Stimulated activated CD4-positive, alpha-beta T cell treated with anti-CD3 and anti-CD28 coated beads, Interleukin-4, amount 100 ng/mL, for 24 hours (primary cell): ENCODE measurements at regions not wholly inside any gene's neighbourhood (a gene's known extent, or its start where the extent isn't known, plus 50 kb on each side); places are given as distances from the start of the nearest gene placed in this dataset.

Experiments used
- DNase-seq: peaks from one replicate; pipeline ENCODE4 v3.0.0-alpha.2; 2020

GRCh38 chr15:36499412-36500389 is 79.7 kb upstream of the CDIN1 start:
- no peak for DNase-seq

GRCh38 chr15:36501063-36501678 is 78.3 kb upstream of the CDIN1 start:
- no peak for DNase-seq

DNA sequence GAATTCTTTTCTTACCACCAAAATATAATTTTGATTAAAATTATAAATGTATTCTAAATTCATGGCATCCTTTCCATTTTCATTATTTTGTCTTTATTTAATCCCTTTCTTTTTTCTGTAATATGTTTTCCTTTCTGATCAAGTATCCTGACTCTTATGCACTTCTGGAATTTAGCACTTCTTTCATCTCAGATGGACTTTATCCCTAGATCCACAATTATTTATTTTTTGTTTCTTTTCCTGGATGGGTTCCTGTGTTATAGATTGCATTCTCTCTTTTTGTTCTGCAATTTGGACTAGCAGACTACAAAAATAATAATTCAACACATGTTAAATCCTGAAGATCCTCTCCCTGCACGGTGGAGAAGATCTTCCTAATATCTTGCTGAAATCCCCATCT is 76.9 kb upstream of the CDIN1 start:
- no peak for DNase-seq

DNA sequence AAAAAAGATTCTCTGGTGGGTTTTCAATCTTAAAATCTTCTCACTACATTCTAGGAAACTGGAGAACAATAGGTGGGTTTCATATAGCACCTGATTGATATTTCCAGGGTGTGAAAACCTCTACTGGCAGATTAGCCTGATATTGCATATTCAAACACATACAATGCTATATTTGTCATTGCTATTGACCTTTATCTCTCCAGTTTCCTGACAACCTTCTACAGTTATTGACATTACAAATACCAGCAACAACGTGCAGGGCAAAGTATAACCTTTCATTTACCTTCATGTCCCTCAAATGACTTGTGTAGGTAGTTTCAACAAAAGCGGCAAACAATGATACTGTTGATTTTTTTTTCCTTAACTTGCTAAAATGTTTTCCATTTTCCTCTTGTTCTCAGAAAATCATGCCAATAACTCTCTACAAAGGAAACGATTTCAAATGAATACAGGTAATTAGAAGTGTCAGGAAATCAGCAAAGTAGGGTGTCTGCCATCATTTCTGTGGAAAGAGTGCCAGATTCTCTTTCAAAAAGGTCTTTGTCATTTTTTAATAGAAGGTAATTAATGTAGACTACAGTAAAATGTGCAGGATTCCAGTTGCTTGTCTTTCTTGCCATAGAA is 72.6 kb upstream of the CDIN1 start:
- DNase-seq, result no peak

GRCh38 chr15:36507458-36507857 is 72.0 kb upstream of the CDIN1 start:
- DNase-seq, result no peak

DNA sequence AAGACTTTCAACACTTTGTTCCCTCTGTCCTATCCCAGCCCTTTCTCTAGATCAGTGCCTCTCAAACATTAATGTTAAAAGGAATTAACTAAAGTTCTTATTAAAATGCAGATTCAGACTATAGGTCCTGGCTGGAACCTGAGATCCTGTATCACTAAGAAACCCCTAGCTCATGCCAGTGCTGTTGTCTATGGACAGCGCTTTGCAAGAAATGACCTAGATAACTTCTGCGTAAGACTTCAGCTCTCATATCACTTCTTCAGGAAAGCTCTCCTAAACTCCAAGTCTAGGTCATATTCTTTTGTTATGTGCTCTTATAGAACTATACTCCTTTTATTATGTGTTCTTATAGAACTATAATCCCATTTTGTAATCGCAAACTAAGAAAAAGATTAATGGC is 67.8 kb upstream of the CDIN1 start:
- DNase-seq, result no peak

DNA sequence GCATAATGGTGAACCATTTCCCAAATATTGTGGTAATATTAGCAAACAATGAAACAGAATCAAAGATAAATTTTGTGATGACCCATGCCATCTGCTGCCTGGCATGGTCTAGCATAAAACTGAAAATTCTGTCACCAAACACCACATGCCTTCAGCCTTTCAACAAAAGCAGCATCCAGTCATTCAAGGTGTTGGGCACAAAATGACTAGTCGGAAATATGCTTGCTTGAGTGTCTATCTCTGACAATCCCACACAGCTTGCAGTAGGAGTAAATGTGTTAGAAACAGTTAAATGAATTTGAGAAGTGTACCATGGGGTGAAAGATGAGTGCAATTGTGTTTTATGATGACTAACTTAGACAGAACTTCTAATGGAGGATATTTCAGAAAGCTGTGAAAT is 61.7 kb upstream of the CDIN1 start:
- DNase-seq, result no peak

DNA sequence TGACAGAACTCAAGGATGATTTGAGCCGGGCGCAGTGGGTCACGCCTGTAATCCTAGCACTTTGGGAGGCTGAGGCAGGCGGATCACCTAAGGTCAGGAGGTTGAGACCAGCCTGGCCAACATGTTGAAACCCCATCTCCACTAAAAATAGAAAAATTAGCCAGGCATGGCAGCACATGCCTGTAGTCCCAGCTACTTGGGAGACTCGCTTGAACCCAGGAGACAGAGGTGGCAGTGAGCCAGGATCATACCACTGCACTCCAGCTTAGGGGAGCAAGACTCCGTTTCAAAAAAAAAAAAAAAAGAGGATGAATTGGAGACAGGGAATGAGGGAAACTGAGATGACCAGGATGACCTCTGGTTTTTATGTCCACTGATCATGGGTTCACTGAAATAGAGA is 60.4 kb upstream of the CDIN1 start:
- no peak for DNase-seq

DNA sequence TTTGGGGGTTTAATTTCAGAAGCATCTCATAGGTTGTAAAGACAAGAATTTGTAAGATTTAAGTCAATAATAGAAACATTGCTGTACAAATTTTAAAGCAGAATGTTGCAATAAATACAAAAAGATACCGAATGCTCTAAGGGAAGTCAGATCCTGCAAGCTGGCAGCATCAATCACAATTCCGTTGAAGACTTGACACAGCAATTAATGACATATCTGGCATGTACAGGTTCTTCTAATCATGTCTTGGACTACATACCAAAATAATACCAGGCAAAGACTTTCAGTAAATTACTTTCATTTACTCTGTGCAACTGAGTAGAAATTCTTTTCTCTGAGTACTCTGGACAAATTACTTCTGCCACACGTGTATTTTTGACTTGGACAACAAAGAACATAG is 54.0 kb upstream of the CDIN1 start:
- DNase-seq, result no peak

DNA sequence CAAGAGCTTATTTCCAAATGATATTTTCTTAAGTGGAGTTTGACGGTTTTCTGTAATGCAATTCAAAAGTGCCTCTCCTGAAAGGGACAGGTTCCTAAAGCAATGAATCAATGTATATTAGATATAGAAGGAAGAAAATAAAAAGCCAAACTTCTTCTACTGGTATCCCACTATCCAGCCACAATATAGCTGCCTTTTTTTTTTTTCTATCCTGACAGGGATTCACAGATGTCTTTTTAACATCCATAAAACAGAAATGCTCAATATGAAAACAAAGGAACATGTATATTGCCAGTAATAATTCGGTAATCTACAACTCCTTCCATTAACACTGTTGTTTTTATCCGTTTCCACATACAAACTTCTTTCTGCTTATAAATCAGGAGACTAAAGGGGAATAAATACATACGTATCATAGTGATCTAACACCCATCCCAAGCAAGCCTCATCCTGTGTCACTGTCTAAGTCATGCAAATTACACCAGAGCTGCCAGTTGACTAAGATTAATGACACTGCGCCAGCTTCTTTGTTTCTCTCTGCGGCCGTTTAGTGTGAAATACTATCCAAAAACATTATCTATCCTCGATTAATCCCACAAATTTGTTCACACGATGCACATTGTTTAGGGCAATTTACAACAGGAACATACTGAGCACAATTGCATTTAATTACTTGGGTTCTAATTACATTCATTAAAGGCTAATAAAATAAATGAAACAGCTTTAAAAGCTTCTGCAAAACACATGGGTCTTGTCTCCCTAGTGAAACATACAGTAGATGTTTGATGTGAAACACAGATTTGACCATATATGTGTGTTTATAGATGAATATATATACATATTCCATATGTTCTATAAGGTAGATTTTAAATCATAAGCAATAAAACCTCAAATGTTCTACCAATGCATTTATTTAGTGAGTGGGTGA is 51.9 kb upstream of the CDIN1 start:
- DNase-seq, result no peak

DNA sequence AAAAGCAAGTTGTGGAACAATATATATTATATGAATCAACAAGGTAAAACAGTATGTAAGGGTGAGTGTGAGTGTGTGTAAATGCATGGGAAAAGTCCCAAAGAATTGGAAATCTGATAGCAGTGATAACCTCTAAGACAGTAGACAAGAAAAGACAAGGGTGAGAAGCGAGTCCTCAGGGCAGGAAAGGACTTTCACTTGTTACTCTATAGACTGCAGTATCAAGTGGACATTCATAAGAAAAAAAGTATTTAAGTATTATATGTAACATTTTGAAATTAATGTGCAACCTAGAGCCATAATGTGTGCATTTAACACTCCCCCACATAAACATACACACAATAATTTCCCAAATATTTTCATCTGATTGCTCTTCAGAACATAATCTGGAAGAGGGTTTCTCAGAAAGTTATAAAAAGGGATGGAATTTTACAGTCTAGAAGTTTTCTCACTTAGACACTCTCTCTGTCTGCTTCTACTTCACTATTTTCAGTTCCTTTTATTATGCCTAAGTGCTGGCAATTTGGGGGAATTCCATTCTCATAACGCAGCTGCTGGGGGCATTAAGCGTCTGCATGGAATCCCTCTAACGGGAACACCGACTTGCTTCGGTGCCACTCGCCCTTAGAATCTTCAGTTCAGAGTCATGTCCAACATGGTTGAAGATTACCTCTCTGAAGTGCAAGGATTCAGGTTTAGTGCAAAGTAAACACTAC is 50.0 kb upstream of the CDIN1 start:
- DNase-seq, result no peak
